GM21529 (cell line): ENCODE measurements at regions not wholly inside any gene's neighbourhood (a gene's known extent, or its start where the extent isn't known, plus 50 kb on each side); places are given as distances from the start of the nearest gene placed in this dataset.
"Not testable (repeated sequence)": the region's sequence is repeated elsewhere in the genome, so short reads cannot be mapped to it uniquely, and the experiment has no call there.

Source experiments
- ATAC-seq: cut with Tn5 transposase; IDR thresholded peaks from one replicate; pipeline ENCODE4 v1.9.1; 2021; ENCODE audit not compliant: unreplicated experiment

- no peak for ATAC-seq
Measured at GRCh38 chr5:152523964-152524363, 118.9 kb upstream of the NMUR2 start.

DNA sequence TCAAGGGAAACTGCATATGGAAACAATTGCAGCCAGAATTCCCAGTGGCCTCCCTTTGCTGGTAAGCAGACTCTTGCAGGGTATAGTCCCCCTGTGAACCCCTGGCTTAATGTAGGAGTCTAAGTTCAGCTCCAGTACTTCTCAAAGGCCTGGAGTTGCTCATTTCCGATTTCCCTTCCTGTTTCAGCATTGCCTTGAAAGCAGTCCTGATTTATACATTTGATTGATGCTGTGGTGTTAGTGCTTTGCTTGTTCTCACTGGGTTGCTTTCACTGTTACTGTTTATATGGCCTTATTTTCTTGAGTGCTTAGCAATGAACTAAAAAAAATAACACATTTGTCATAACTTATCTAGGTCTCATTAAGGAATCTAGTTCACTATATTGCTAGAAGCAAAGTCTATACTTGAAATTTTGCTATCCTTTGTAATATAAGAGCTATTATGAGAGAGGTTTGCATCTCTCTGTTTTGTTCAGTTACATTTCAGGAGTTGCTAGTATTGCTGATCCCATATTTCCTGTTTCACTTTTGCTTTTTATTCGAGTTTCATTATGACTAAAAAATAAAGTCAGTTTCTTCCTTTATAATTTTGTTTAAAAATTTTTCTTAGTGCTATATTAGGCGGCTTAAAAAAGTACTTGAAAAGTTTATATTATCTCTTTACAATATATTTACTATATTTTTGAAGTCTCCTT, 122.4 kb upstream of the NMUR2 start:
- ATAC-seq, result peak; percentile 70

DNA sequence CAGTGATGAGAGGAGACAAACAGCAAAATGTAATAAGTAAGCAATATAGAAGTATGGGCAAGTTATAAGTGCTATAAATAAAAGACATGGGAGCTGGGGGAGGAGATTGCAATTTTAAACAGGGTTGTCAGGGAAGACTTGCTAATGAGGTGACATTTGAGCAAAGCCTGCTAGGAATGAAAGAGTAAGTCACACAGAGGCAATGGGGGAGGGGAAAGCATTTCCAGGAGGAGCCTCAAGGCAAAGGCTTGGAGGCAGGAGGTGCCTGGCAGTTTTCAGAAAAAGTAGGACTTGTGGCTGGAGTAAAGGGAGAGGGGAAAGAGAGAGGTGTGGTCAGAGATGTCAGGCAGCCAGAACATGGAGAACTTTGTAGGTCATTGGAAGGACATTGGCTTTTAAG, 124.4 kb upstream of the NMUR2 start:
- no peak for ATAC-seq

DNA sequence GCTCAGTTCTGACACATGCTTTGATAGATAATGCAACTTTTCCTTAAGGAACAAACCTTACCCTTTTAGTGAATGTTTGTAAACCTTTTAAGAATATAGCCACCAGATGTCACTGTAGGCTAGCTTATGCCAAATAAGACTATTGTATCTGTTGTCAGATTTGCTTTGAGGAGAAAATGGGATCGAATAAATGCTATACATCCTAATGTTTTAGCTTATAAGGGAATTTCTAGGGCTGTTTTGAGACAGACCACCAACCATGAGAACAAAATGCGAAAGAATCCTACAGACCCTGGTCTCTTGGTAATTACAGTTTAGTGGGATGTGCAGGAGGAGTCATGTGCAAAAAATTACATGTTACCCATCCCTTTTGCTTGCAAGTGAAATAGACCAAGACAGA, 127.6 kb upstream of the NMUR2 start:
- ATAC-seq, result no peak

DNA sequence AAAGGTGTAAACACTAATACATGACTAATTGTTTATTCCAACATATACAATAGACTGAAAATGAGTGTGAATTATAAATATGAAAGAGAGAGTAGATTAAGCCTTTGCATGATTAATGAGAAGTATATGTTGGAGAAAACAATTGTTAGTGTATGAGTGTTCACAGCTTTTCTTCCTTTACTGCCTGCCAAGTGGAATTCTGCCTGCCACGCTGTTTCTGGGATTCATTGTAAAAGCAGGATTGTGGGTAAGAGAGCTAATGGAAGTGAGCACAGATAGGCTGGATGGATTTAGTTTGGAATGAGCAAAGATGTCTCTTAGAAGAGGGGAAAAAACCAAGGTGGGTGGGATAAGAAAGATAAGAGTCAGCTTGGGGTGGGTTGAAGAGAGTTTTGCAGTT, 129.6 kb upstream of the NMUR2 start:
- no peak for ATAC-seq

DNA sequence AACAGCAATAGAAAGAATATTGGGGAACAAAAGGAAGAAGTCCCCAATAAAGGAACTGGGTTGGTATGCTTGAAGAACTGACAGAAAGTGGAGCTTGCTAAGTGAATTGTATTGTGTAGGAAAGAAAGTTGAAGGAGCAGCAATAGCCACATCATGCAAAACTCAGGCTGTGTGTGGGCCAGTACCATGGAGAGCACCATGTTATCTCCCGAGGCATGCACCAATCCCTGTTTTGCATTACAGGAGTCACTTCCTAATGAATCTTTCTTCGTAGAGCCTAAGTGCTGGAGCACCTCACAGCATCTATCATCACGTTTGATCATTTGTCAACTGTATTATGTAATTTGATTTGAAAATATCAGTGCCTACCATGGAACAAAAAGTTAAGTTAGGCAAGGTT, 137.7 kb upstream of the NMUR2 start:
- ATAC-seq, result no peak

DNA sequence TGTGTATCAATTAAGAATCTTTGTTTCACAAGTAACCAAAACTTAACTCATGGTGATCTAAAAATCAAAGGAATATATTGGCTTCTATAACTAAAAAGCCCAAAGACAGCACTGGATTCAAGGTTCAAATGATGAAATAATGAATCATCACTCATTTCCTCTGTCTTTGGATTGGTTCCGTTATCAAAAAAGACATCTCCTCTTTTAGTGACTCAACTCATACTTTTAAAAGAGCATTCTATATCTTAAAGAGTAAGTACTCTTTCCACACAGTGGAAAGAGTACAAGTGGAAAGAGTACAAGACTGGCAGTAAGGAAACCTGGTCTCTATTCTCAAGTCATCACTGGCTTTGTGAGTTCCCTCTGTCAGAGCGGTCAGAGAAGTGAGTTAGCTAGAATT, 141.4 kb upstream of the NMUR2 start:
- ATAC-seq, result no peak

GRCh38 chr5:152547202-152547601, 142.1 kb upstream of the NMUR2 start:
- ATAC-seq, result no peak

DNA sequence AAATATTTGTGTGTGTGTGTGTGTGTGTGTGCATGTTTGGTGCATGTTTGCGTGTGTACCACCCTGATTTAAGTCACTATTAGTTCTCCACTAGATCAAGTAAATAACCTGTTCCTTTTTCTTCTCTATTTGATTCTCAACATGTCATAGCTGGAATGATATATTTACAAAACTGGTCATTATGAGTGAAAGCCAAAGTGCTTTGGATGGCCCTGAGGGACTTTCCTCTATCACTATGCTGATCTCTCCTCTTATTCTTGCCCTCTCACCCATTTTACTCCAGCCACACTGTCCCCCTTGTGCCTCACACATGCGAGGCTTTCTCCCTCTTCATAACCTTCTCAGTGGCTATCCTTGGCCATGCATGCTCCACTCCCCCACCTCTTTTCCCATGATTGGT, 144.6 kb upstream of the NMUR2 start:
- peak; percentile 47 for ATAC-seq

DNA sequence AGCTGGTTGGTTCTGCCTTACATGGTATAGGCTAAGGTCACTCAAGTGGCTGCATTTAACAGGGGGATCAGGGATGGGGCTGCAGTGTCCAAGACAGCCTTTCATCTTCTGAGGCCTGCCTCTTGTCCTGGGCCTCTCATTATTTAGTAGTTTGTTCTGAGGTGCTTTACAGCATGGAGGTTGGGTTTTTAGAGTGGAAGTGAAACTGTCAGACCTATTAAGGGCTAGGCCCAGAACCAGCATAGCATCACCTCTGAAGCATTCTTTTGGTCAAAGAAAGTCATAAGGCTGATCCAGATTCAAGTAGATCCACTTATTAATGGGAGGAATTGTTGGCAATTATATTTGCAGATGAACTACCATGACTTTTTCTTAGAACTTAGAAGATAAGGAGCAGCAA, 146.0 kb upstream of the NMUR2 start:
- ATAC-seq, result peak; percentile 69

DNA sequence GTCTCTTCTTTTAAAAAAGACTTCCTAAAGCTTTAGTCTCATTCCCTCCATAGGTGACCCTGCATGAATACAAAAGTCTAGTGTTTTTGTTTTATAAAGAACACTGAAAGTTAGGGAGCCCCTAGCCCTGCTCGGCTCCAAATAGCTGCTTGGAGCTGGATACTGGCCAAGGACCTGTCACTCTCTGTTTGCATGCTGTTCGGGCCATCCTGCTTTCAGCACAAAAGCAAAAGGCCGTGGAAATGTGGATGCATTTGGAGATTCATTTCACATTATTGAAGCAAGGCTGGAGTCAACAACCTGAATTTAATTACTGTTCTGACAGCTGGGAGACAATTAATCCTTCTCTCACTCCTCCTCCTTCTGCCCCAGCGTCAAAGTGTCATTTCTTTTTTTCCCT, 151.7 kb upstream of the NMUR2 start:
- ATAC-seq, result no peak

- ATAC-seq, result peak; percentile 78
Measured at GRCh38 chr5:152560512-152561137, 155.5 kb upstream of the NMUR2 start.

GRCh38 chr5:152568016-152568415, 162.9 kb upstream of the NMUR2 start:
- no peak for ATAC-seq

DNA sequence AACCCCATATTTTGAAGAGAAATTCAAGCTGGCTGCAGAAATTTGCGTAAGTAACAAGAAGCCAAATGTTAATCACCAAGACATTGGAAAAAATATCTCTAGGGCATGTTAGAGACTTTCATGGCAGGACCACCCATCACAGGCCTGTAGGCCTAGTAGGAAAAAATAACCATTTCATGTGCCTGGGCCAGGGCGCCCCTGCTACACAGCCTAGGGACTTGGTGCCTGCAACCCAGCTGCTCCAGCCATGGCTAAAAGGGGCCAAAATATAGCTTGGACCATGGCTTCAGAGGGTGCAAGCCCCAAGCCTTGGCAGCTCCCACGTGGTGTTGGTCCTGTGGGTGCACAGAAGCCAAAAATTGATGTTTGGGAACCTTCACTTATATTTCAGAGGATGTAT, 167.7 kb upstream of the NMUR2 start:
- no peak for ATAC-seq

- no peak for ATAC-seq
Measured at GRCh38 chr5:152584103-152584502, 179.0 kb upstream of the NMUR2 start.

GRCh38 chr5:152592416-152592815, 187.3 kb upstream of the NMUR2 start:
- no peak for ATAC-seq

DNA sequence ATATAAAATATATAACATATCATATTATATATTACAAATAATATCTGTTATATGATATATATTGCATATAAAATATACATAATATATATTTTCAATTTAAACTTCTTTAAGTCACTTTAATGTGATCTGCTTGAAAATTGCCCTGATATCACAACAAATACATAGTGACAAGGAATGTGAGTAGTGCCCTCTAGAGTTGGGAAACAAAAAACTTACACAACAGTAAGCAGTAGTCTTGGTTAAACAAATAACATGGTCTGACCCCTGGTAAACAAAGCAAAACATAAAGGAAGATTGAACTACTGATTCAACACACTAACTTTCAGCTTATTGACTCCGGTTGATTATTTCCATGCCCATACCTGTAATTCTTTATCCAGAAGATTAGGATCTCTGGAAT, 188.3 kb upstream of the NMUR2 start:
- ATAC-seq, result no peak

- no peak for ATAC-seq
Measured at GRCh38 chr5:152595405-152595804, 190.3 kb upstream of the NMUR2 start.

- no peak for ATAC-seq
Measured at GRCh38 chr5:152599096-152599495, 194.0 kb upstream of the NMUR2 start.

DNA sequence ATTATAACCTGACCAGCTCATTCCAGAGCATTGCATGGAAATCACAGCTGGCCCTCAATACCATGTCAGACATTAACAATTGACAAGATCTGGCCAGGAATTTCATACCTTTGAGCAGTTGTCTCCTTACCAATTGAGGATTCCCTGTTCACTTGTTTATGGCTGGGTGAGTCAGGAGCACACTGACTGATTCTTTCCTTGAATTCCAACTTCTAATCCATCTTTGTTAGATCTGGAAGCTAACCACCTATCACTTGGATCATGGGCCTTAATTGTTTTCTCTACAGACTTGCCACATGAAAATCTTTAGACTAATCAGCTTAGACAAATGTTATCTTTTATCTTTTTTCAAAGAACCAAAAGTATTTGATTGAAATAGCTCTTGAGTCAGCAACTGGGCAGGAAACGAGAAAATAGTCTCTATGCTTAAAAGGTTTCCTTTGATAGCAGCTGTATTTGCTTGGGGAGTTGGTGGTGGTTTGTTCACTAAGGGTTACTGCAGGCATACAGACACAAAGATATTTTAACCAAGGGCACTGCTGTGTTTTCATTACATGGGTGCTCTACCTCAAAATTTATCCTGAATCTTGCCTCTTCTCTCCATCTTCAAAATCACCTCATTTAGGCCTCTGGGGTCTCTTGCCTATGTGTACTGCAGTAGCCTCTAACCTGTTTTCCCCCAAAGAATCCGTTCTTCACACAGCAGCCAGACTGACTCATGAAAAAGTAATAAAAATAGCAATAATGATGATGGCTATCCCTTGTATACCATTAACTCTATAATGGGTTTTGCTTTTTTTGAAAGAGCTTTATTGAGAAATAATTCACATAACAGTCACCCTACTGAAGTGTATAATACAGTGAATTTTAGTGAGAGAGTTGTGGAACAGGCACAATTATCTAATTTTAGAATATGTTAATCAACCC, 197.0 kb upstream of the NMUR2 start:
- no peak for ATAC-seq

DNA sequence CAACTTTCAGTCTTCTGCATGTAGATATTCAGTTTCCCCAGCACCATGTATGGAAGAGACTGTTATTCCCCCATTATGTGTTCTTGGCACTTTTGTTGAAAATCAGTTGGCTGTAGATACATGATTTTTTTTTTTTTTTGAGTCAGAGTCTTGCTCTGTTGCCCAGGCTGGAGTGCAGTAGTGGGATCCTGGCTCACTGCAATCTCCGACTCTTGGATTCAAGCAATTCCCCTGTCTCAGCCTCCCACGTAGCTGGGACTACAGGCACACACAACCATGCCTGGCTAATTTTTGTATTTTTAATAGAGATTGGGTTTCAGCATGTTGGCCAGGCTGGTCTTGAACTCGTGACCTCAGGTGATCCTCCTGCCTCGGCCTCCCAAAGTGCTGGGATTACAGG, 201.0 kb upstream of the NMUR2 start:
- not testable (repeated sequence) for ATAC-seq

DNA sequence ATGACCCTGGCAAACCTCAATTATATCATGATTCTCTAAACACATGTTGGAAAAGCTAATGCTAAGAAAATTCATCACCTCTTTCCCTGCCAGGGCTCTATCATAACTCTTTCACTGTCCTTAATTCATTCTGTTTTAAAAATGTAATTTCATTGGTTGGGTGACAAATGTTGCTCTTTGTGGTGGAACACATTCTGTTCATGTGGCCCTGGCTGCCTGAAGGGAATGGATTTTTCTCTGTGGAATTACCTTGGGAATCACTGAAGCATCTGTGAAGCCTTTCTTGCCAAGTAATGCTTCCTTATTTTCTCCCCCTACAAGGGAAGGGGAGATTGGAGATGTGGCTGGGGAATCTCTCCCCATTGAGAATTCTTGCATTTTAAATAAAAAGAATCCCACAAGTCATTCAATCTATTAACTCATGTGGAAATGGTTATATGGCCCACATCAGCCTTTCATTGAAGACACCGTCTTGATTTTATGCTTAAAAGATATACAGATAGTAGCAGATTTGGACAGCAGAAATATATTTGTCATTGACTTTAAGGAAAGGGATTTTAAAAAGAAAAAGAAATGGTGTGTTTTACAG, 201.8 kb upstream of the NMUR2 start:
- ATAC-seq, result no peak
